CD8-positive, alpha-beta memory T cell (primary cell): ENCODE measurements at regions not wholly inside any gene's neighbourhood (a gene's known extent, or its start where the extent isn't known, plus 50 kb on each side); places are given as distances from the start of the nearest gene placed in this dataset.

ENCODE experiments used
- CTCF ChIA-PET: fragments of 350-600 bp; sonication (Branson Sonifier 250); formaldehyde crosslinking; loops from one replicate; lab custom pipeline; 2021; ENCODE audit warnings: antibody characterized with exemption; lab: Charles Lee
- POLR2A ChIA-PET: fragments of 350-600 bp; sonication (Branson Sonifier 250); formaldehyde crosslinking; loops from one replicate; lab custom pipeline; 2021; ENCODE audit warnings: antibody characterized with exemption; lab: Charles Lee
- DNase-seq, 5 donors: peaks; one replicate each; pipeline versions ENCODE4 v3.0.0 to v3.0.0-alpha.2; 2020 to 2022; ENCODE audit warnings: mixed read lengths in 1 of 5
- H3K27ac ChIP-seq: one replicate; pipeline ENCODE4 v1.7.0; 2013; ENCODE audit warnings: low read depth, mild to moderate bottlenecking, low read length, moderate library complexity
- H3K27me3 ChIP-seq: 2 replicates; pipeline ENCODE4 v1.7.0; 2013; ENCODE audit warnings: low read length, mild to moderate bottlenecking; ENCODE audit not compliant: insufficient read depth, poor library complexity, severe bottlenecking
- H3K36me3 ChIP-seq: 2 replicates; pipeline ENCODE4 v1.7.0; 2013; ENCODE audit warnings: mild to moderate bottlenecking, low read length, moderate library complexity; ENCODE audit not compliant: insufficient read depth
- H3K4me1 ChIP-seq: 2 replicates; pipeline ENCODE4 v1.7.0; 2013; ENCODE audit warnings: mild to moderate bottlenecking, low read length, moderate library complexity; ENCODE audit not compliant: insufficient read depth
- H3K4me3 ChIP-seq: 2 replicates; pipeline ENCODE4 v1.7.0; 2013; ENCODE audit warnings: mild to moderate bottlenecking, low read length
- H3K9me3 ChIP-seq: 2 replicates; pipeline ENCODE4 v1.7.0; 2013; ENCODE audit warnings: mild to moderate bottlenecking, low read length
- H3K27ac Mint-ChIP-seq, 8 donors: one replicate each; pipeline ENCODE4 v1.8.0; 2020 to 2021; ENCODE audit warnings: mixed read lengths in 8 of 8, mild to moderate bottlenecking in 6 of 8, inconsistent platforms in 3 of 8, moderate library complexity in 3 of 8
- H3K27me3 Mint-ChIP-seq, 2 donors: one replicate each; pipeline ENCODE4 v1.8.0; 2020 to 2021; ENCODE audit warnings: mixed read lengths in 2 of 2, mild to moderate bottlenecking in 1 of 2, moderate library complexity in 1 of 2
- H3K36me3 Mint-ChIP-seq, 3 donors: one replicate each; pipeline ENCODE4 v1.8.0; 2020 to 2021; ENCODE audit warnings: mixed read lengths in 3 of 3, inconsistent platforms in 1 of 3, mild to moderate bottlenecking in 1 of 3
- H3K4me1 Mint-ChIP-seq, 3 donors: one replicate each; pipeline ENCODE4 v1.8.0; 2020 to 2021; ENCODE audit warnings: mixed read lengths in 3 of 3, inconsistent platforms in 1 of 3, mild to moderate bottlenecking in 1 of 3
- H3K4me3 Mint-ChIP-seq, 7 donors: one replicate each; pipeline ENCODE4 v1.8.0; 2020 to 2021; ENCODE audit warnings: mixed read lengths in 7 of 7, mild to moderate bottlenecking in 6 of 7, moderate library complexity in 4 of 7, inconsistent platforms in 2 of 7
- H3K9me3 Mint-ChIP-seq, 5 donors: one replicate each; pipeline ENCODE4 v1.8.0; 2020 to 2022; ENCODE audit warnings: mixed read lengths in 5 of 5, mild to moderate bottlenecking in 3 of 5, moderate library complexity in 2 of 5, inconsistent platforms in 1 of 5

GRCh38 chr11:109739379-109739778 lies 317.4 kb downstream of the C11orf87 start:
- no peaks in the 10 kb centered on the region for H3K9me3 ChIP-seq
- POLR2A ChIA-PET = no interaction called here
- H3K4me1 ChIP-seq = no peaks in the 10 kb centered on the region
- CTCF ChIA-PET = interaction anchor here (1.4 kb wide), 1 partner anchor 13 kb away, joined by 3 read pairs; no protein-coding TSS in a partner anchor
- Mint-ChIP-seq H3K4me1 (no peaks in the 10 kb centered on the region), H3K27ac (no peak overlapping the region), H3K4me3 (no peak overlapping the region), H3K9me3 (peaks cover 0 to 4% (median 0%) of the 10 kb centered on the region in 5 donors), H3K27me3 (peaks cover 0 to 2% of the 10 kb centered on the region in 2 donors), H3K36me3 (no peaks in the 10 kb centered on the region)
- H3K36me3 ChIP-seq = no peaks in the 10 kb centered on the region
- no peak overlapping the region for H3K27ac ChIP-seq
- H3K27me3 ChIP-seq = no peaks in the 10 kb centered on the region
- no peak for DNase-seq
- no peak overlapping the region for H3K4me3 ChIP-seq

GRCh38 chr11:109745996-109746625 lies 324.1 kb downstream of the C11orf87 start:
- H3K27ac ChIP-seq = no peak overlapping the region
- Mint-ChIP-seq H3K27me3 (peaks cover 0 to 2% of the 10 kb centered on the region in 2 donors), H3K4me1 (no peaks in the 10 kb centered on the region), H3K27ac (no peak overlapping the region), H3K4me3 (no peak overlapping the region), H3K36me3 (no peaks in the 10 kb centered on the region), H3K9me3 (peaks cover 0 to 2% (median 0%) of the 10 kb centered on the region in 5 donors)
- H3K9me3 ChIP-seq = no peaks in the 10 kb centered on the region
- DNase-seq = no peak
- CTCF ChIA-PET = no interaction called here
- no peaks in the 10 kb centered on the region for H3K36me3 ChIP-seq
- POLR2A ChIA-PET = no interaction called here
- H3K27me3 ChIP-seq = no peaks in the 10 kb centered on the region
- no peak overlapping the region for H3K4me3 ChIP-seq
- H3K4me1 ChIP-seq = no peaks in the 10 kb centered on the region

GRCh38 chr11:109747839-109748238 lies 325.8 kb downstream of the C11orf87 start:
- Mint-ChIP-seq H3K27me3 (peaks cover 0 to 4% of the 10 kb centered on the region in 2 donors), H3K36me3 (no peaks in the 10 kb centered on the region), H3K9me3 (peaks cover 0 to 2% (median 0%) of the 10 kb centered on the region in 5 donors), H3K4me3 (no peak overlapping the region), H3K27ac (no peak overlapping the region), H3K4me1 (no peaks in the 10 kb centered on the region)
- Histone ChIP-seq H3K4me1 (no peaks in the 10 kb centered on the region), H3K4me3 (no peak overlapping the region), H3K27me3 (no peaks in the 10 kb centered on the region), H3K27ac (no peak overlapping the region), H3K36me3 (no peaks in the 10 kb centered on the region), H3K9me3 (no peaks in the 10 kb centered on the region)
- POLR2A ChIA-PET = no interaction called here
- no peak for DNase-seq
- CTCF ChIA-PET = no interaction called here

GRCh38 chr11:109749476-109749875 lies 327.5 kb downstream of the C11orf87 start:
- ChIA-PET CTCF (no interaction called here), POLR2A (no interaction called here)
- Mint-ChIP-seq H3K4me3 (no peak overlapping the region), H3K9me3 (peaks cover 0 to 2% (median 0%) of the 10 kb centered on the region in 5 donors), H3K27me3 (peaks cover 0 to 6% of the 10 kb centered on the region in 2 donors), H3K36me3 (no peaks in the 10 kb centered on the region), H3K27ac (no peak overlapping the region), H3K4me1 (no peaks in the 10 kb centered on the region)
- Histone ChIP-seq H3K9me3 (no peaks in the 10 kb centered on the region), H3K4me1 (no peaks in the 10 kb centered on the region), H3K27ac (no peak overlapping the region), H3K4me3 (no peak overlapping the region), H3K36me3 (no peaks in the 10 kb centered on the region), H3K27me3 (no peaks in the 10 kb centered on the region)
- DNase-seq = no peak

GRCh38 chr11:109750964-109751363 lies 329.0 kb downstream of the C11orf87 start:
- Mint-ChIP-seq H3K36me3 (no peaks in the 10 kb centered on the region), H3K27ac (no peak overlapping the region), H3K9me3 (peaks cover 0 to 2% (median 0%) of the 10 kb centered on the region in 5 donors), H3K27me3 (peaks cover 0 to 6% of the 10 kb centered on the region in 2 donors), H3K4me1 (no peaks in the 10 kb centered on the region), H3K4me3 (no peak overlapping the region)
- Histone ChIP-seq H3K4me1 (no peaks in the 10 kb centered on the region), H3K36me3 (no peaks in the 10 kb centered on the region), H3K4me3 (no peak overlapping the region), H3K27ac (no peak overlapping the region), H3K9me3 (no peaks in the 10 kb centered on the region), H3K27me3 (no peaks in the 10 kb centered on the region)
- POLR2A ChIA-PET = no interaction called here
- DNase-seq = no peak
- CTCF ChIA-PET = no interaction called here

- H3K27ac ChIP-seq = no peak overlapping the region
- H3K27ac Mint-ChIP-seq = no peak overlapping the region
- no peaks in the 10 kb centered on the region for H3K36me3 Mint-ChIP-seq
- H3K9me3 ChIP-seq = no peaks in the 10 kb centered on the region
- no peak overlapping the region for H3K4me3 Mint-ChIP-seq
- no peak for DNase-seq
- no peaks in the 10 kb centered on the region for H3K27me3 ChIP-seq
- CTCF ChIA-PET = no interaction called here
- no peaks in the 10 kb centered on the region for H3K36me3 ChIP-seq
- H3K9me3 Mint-ChIP-seq = peaks cover 0 to 3% (median 0%) of the 10 kb centered on the region in 5 donors
- POLR2A ChIA-PET = no interaction called here
- no peak overlapping the region for H3K4me3 ChIP-seq
- peaks cover 0 to 6% of the 10 kb centered on the region in 2 donors for H3K27me3 Mint-ChIP-seq
- H3K4me1 ChIP-seq = no peaks in the 10 kb centered on the region
- H3K4me1 Mint-ChIP-seq = no peaks in the 10 kb centered on the region
These were observed 330.3 kb downstream of the C11orf87 start for GRCh38 chr11:109752212-109752825.

- Histone ChIP-seq H3K9me3 (no peaks in the 10 kb centered on the region), H3K27ac (no peak overlapping the region), H3K27me3 (no peaks in the 10 kb centered on the region), H3K4me3 (no peak overlapping the region), H3K4me1 (no peaks in the 10 kb centered on the region), H3K36me3 (no peaks in the 10 kb centered on the region)
- no peak overlapping the region for H3K27ac Mint-ChIP-seq
- peaks cover 2 to 8% (median 5%) of the 10 kb centered on the region in 5 donors for H3K9me3 Mint-ChIP-seq
- no peak overlapping the region for H3K4me3 Mint-ChIP-seq
- H3K36me3 Mint-ChIP-seq = no peaks in the 10 kb centered on the region
- H3K4me1 Mint-ChIP-seq = no peaks in the 10 kb centered on the region
- peaks cover 0 to 4% of the 10 kb centered on the region in 2 donors for H3K27me3 Mint-ChIP-seq
- ChIA-PET CTCF (no interaction called here), POLR2A (no interaction called here)
- DNase-seq = no peak
These were observed 334.5 kb downstream of the C11orf87 start for GRCh38 chr11:109756521-109756920.

GRCh38 chr11:109756951-109757350 lies 335.0 kb downstream of the C11orf87 start:
- Mint-ChIP-seq H3K36me3 (no peaks in the 10 kb centered on the region), H3K27ac (no peak overlapping the region), H3K27me3 (peaks cover 0 to 4% of the 10 kb centered on the region in 2 donors), H3K4me1 (no peaks in the 10 kb centered on the region), H3K4me3 (no peak overlapping the region), H3K9me3 (peaks cover 2 to 8% (median 5%) of the 10 kb centered on the region in 5 donors)
- no peaks in the 10 kb centered on the region for H3K36me3 ChIP-seq
- no peaks in the 10 kb centered on the region for H3K9me3 ChIP-seq
- no peak overlapping the region for H3K27ac ChIP-seq
- H3K27me3 ChIP-seq = no peaks in the 10 kb centered on the region
- ChIA-PET POLR2A (no interaction called here), CTCF (no interaction called here)
- H3K4me1 ChIP-seq = no peaks in the 10 kb centered on the region
- no peak overlapping the region for H3K4me3 ChIP-seq
- no peak for DNase-seq
